VCaP (cell line): ENCODE measurements at regions not wholly inside any gene's neighbourhood (a gene's known extent, or its start where the extent isn't known, plus 50 kb on each side); places are given as distances from the start of the nearest gene placed in this dataset.

ENCODE experiments used
- H3K27ac ChIP-seq: fragments of 450-650 bp; 2 replicates; pipeline ENCODE4 v1.5.1; 2017
- TF ChIP-seq, protein P1 (sequence below): fragments of 450-650 bp; conservative IDR thresholded peaks from 2 replicates; pipeline ENCODE4 v1.5.1; 2017; ENCODE audit warnings: mild to moderate bottlenecking, moderate library complexity

DNA sequence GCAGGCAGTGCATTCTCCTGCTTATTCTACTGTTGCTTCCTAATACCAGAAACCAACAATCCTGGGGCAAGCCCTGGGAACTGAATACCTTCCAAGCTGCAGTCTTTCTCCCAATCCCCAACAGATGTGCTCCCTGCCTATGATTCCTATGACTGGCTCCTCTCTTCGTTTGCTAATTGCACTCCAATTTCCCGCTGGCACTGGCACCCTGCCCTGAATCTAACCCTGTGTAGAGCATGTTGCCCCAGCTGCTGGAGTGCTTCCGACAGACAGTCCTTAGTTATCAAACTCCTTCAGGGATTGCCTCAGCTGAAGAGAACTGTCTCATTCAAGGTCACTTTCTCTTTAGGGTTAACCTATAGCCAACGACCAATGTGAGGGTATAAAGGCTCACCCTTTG is 214.1 kb downstream of the NECTIN3 start:
- TF ChIP-seq, protein P1, sequence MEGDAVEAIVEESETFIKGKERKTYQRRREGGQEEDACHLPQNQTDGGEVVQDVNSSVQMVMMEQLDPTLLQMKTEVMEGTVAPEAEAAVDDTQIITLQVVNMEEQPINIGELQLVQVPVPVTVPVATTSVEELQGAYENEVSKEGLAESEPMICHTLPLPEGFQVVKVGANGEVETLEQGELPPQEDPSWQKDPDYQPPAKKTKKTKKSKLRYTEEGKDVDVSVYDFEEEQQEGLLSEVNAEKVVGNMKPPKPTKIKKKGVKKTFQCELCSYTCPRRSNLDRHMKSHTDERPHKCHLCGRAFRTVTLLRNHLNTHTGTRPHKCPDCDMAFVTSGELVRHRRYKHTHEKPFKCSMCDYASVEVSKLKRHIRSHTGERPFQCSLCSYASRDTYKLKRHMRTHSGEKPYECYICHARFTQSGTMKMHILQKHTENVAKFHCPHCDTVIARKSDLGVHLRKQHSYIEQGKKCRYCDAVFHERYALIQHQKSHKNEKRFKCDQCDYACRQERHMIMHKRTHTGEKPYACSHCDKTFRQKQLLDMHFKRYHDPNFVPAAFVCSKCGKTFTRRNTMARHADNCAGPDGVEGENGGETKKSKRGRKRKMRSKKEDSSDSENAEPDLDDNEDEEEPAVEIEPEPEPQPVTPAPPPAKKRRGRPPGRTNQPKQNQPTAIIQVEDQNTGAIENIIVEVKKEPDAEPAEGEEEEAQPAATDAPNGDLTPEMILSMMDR = no peak
- H3K27ac ChIP-seq = peak overlapping the region; percentile 82

DNA sequence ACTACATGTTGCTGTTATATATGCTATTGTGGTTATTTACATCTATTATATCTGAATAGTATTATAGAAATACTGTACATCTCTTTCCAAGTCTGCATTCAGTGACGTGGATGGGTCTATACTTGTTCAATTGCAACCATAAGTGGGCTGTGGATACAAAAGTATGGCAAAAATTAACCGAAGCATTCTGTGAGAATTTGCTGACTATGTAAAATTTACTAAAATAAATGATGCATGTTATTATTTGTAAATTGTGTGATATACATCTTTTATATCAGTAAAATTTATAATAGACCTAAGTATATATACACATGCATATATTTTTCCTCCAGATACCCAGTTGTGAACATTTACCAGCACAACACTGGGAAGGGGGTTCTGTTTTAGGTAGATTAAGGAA is 215.1 kb downstream of the NECTIN3 start:
- TF ChIP-seq, protein P1 = no peak
- H3K27ac ChIP-seq = no peak overlapping the region

DNA sequence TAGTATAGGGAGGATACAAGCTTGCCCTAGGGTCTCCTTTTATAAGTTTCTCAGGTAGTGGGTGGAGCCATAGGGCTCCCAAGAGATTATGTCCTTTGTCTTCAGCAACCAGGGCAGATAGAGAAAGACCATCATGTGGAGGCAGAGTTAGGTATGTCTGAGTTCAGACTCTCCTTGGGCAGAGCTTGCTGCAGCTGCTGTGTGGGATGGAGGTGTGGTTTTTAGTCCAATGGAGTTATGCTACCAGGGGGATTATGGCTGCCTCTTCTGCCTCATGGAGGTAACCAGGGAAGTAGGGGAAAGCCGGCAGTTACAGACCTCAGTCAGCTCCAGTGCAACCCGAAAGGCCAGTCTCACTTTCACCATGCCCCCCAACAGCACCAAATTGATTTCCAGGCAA is 220.5 kb downstream of the NECTIN3 start:
- TF ChIP-seq, protein P1 = no peak
- H3K27ac ChIP-seq = no peak overlapping the region

DNA sequence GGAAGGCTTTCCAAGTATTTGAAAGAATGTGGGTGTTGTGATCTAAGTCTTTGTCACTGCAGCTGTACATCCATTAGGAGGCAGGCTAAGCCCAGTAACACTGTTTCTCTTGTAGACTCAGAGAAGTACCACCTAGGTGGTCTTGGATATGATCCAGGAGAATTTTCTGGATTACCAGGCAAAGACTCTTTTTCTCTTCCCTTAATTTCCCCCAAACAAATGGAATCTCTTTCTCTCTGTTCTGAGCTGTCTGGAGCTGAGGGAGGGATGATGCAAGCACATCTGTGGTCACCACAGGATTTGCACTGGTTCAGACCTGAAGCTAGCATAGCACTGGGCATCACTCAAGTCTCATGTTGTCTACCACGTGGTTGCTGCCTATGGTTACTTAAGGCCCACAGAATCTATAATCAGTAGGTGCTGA is 227.6 kb downstream of the NECTIN3 start:
- TF ChIP-seq, protein P1 = no peak
- no peak overlapping the region for H3K27ac ChIP-seq

DNA sequence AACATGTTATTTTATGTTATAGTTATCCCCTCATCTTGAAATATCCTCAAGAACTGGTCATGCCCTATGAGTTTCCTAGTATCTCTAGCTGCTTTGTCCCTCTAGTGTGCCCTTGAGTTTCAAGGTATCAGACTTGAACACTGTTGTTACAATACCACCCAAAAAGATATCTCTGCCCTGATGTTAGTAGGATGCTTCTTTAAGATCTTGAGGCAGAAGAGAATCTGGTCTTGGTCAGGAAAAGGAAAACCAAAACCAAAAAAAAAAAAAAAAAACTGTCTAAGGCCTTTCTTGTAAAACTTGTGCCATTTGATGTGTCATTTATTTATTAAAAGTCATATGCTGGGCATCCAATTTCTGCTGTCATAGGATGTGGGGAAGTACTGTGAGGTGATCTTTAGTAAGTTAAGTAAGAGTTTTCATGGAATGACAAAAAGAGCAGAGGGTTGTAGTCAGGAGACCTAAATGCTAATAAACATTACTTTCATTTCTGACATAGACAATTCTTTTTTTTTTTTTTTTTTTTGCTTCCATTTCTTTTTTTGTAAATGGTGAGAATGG is 229.7 kb downstream of the NECTIN3 start:
- TF ChIP-seq, protein P1 = no peak
- no peak overlapping the region for H3K27ac ChIP-seq

DNA sequence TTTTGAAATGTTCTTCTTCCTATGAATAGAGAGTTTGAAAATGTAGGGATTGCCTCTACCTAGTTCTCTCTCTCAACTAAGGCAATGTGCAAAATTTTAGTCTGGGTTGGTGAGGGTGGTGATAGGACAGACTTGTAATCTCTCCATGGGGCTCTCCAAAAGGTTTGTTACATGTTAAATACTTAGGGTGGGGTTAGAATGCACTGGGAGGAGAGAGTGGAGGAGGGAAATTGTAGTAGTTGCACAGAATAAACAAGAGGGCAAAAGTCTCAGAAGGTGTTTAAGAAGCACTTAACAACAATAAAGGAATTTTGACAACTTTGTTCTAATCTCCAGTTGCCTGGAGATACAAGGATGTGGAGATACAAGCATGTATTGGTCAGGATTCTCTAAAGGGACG is 230.4 kb downstream of the NECTIN3 start:
- TF ChIP-seq, protein P1 = no peak
- H3K27ac ChIP-seq = no peak overlapping the region

DNA sequence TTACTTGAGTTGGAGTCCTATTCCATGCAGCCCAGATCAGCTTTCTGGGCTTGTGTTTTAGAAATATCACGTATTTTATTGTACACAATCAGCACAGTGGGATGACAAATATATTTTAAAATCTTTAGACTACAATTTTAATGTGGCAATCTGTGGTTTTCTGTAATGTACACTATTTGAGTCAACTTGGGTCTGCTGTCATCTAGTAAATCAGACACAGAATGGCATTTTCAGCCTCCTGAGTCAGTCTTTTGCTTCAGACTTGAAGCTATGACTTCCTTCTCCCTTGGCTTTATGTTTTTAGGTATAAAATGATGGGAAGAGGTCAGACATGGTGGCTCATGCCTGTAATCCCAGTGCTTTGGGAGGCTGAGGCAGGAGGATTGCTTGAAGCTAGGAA is 232.1 kb downstream of the NECTIN3 start:
- H3K27ac ChIP-seq = no peak overlapping the region
- TF ChIP-seq, protein P1 = no peak
